Ascending aorta (tissue), 2 donors: ENCODE measurements at regions not wholly inside any gene's neighbourhood (a gene's known extent, or its start where the extent isn't known, plus 50 kb on each side); places are given as distances from the start of the nearest gene placed in this dataset.

Source experiments
- DNase-seq, 2 donors: peaks; one replicate each; pipeline ENCODE4 v3.0.0-alpha.2; 2019; ENCODE audit warnings: low spot score in 2 of 2
- H3K27ac ChIP-seq, 2 donors: fragments of 200-600 bp; sonication (generic); one replicate each; pipeline ENCODE4 v1.5.1; 2016 to 2017; ENCODE audit warnings: mild to moderate bottlenecking in 1 of 2
- H3K27me3 ChIP-seq: fragments of 200-600 bp; sonication (generic); one replicate; pipeline ENCODE4 v1.5.1; 2017
- H3K36me3 ChIP-seq, 2 donors: fragments of 200-600 bp; sonication (generic); one replicate each; pipeline ENCODE4 v1.5.1; 2016
- H3K4me1 ChIP-seq, 2 donors: fragments of 200-600 bp; sonication (generic); one replicate each; pipeline ENCODE4 v1.5.1; 2016 to 2017; ENCODE audit warnings: mild to moderate bottlenecking in 1 of 2
- H3K4me3 ChIP-seq, 2 donors: fragments of 200-600 bp; sonication (generic); one replicate each; pipeline ENCODE4 v1.5.1; 2016 to 2017; ENCODE audit warnings: mild to moderate bottlenecking in 1 of 2
- H3K9me3 ChIP-seq, 2 donors: fragments of 200-600 bp; sonication (generic); one replicate each; pipeline ENCODE4 v1.5.1; 2016
- CTCF ChIP-seq, 3 experiments: fragments of 200-600 bp in 2 of 3; fragments of 450-650 bp in 1 of 3; sonication (generic) in 2 of 3; IDR thresholded peaks; one replicate each; pipeline ENCODE4 v1.5.1; 2016 to 2019; ENCODE audit warnings: antibody characterized with exemption in 3 of 3, mild to moderate bottlenecking in 1 of 3, moderate library complexity in 1 of 3
- intact Hi-C: fragments of 100-400 bp; cut with DNase I; formaldehyde crosslinking; loops from one replicate; pipeline ENCODE4 v1.15.1; 2023

GRCh38 chr19:29413435-29413834, 112.4 kb upstream of the VSTM2B start:
- no peak for TF ChIP-seq CTCF (IDR thresholded peaks at IDR 0.05)
- Histone ChIP-seq H3K36me3 (no peaks in the 10 kb centered on the region), H3K4me3 (no peak overlapping the region), H3K9me3 (no peaks in the 10 kb centered on the region), H3K4me1 (no peaks in the 10 kb centered on the region), H3K27me3 (no peaks in the 10 kb centered on the region), H3K27ac (no peak overlapping the region)
- DNase-seq = no peak
- intact Hi-C loops = no loop called here

GRCh38 chr19:29415507-29415906, 110.3 kb upstream of the VSTM2B start:
- Histone ChIP-seq H3K4me1 (no peaks in the 10 kb centered on the region), H3K27me3 (no peaks in the 10 kb centered on the region), H3K4me3 (no peak overlapping the region), H3K36me3 (no peaks in the 10 kb centered on the region), H3K9me3 (no peaks in the 10 kb centered on the region), H3K27ac (no peak overlapping the region)
- TF ChIP-seq CTCF (IDR thresholded peaks at IDR 0.05) = no peak
- DNase-seq = no peak
- intact Hi-C loops = no loop called here

- no peaks in the 10 kb centered on the region for H3K27me3 ChIP-seq
- H3K4me1 ChIP-seq = no peaks in the 10 kb centered on the region
- H3K27ac ChIP-seq = no peak overlapping the region
- TF ChIP-seq CTCF (IDR thresholded peaks at IDR 0.05) = no peak
- no peak for DNase-seq
- intact Hi-C loops = no loop called here
- no peaks in the 10 kb centered on the region for H3K9me3 ChIP-seq
- no peaks in the 10 kb centered on the region for H3K36me3 ChIP-seq
- no peak overlapping the region for H3K4me3 ChIP-seq
These were observed 108.7 kb upstream of the VSTM2B start for GRCh38 chr19:29417048-29417447.

- no peak for TF ChIP-seq CTCF (IDR thresholded peaks at IDR 0.05)
- no peaks in the 10 kb centered on the region for H3K36me3 ChIP-seq
- H3K9me3 ChIP-seq = no peaks in the 10 kb centered on the region
- H3K27me3 ChIP-seq = no peaks in the 10 kb centered on the region
- H3K27ac ChIP-seq = no peak overlapping the region
- intact Hi-C loops = no loop called here
- H3K4me3 ChIP-seq = no peak overlapping the region
- no peak for DNase-seq
- no peaks in the 10 kb centered on the region for H3K4me1 ChIP-seq
These were observed 107.6 kb upstream of the VSTM2B start for GRCh38 chr19:29418201-29418600.

- intact Hi-C loops = no loop called here
- H3K36me3 ChIP-seq = no peaks in the 10 kb centered on the region
- no peaks in the 10 kb centered on the region for H3K9me3 ChIP-seq
- no peaks in the 10 kb centered on the region for H3K27me3 ChIP-seq
- no peak for DNase-seq
- TF ChIP-seq CTCF (IDR thresholded peaks at IDR 0.05) = no peak
- H3K27ac ChIP-seq = no peak overlapping the region
- H3K4me1 ChIP-seq = no peaks in the 10 kb centered on the region
- no peak overlapping the region for H3K4me3 ChIP-seq
These were observed 105.7 kb upstream of the VSTM2B start for GRCh38 chr19:29420065-29420464.

GRCh38 chr19:29420482-29421195, 105.2 kb upstream of the VSTM2B start:
- Histone ChIP-seq H3K9me3 (no peaks in the 10 kb centered on the region), H3K36me3 (no peaks in the 10 kb centered on the region), H3K4me3 (no peak overlapping the region), H3K27me3 (no peaks in the 10 kb centered on the region), H3K4me1 (no peaks in the 10 kb centered on the region), H3K27ac (no peak overlapping the region)
- TF ChIP-seq CTCF (IDR thresholded peaks at IDR 0.05) = no peak
- no peak for DNase-seq
- intact Hi-C loops = no loop called here
